Hepatic stellate cell (primary cell): ENCODE measurements at regions not wholly inside any gene's neighbourhood (a gene's known extent, or its start where the extent isn't known, plus 50 kb on each side); places are given as distances from the start of the nearest gene placed in this dataset.
"Not testable (repeated sequence)": the region's sequence is repeated elsewhere in the genome, so short reads cannot be mapped to it uniquely, and the experiment has no call there.

Experiments
- DNase-seq: peaks from one replicate; pipeline ENCODE4 v3.0.0; 2011; ENCODE audit warnings: low spot score

- no peak for DNase-seq
These were observed 127.2 kb downstream of the HS3ST3B1 start for GRCh38 chr17:14427900-14428647.

GRCh38 chr17:14423156-14423555, 122.3 kb downstream of the HS3ST3B1 start:
- not testable (repeated sequence) for DNase-seq

DNA sequence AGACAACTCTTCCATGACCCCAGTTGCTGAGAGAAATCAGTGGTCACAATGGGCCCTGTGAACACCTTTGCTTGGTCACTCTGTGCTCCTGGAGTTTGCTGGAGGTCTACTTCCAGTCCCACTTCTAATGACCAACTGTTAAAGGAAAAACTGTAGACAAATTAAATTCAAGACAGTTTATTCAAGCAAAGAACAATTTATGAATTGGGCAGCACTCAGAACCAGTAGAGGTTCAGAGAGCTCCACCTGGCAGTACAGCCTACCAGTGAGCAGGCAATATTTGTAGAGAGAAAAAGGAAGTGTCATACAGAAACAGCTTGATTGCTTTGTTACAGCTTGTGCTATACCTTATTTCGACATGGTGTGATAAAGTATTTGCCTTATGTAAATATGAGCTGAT, 116.5 kb downstream of the HS3ST3B1 start:
- DNase-seq: no peak

DNA sequence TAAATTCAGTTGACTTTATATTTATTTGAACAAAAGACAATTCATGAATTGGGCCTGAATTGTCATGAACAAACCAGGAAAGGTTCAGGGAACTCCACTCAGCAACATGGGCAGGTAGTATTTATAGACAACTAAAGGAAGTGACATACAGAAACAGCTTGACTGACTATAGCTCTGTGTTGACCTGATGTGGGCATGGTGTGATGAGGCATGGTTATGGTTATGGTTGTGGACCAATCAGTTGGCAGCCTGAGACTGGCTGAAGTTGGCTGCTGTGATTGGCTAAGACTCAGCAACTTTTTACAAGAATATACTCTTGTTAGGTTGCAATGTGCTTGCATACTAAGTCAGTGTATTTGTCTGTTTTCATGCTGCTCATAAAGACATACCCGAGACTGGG, 108.4 kb downstream of the HS3ST3B1 start:
- no peak for DNase-seq

DNA sequence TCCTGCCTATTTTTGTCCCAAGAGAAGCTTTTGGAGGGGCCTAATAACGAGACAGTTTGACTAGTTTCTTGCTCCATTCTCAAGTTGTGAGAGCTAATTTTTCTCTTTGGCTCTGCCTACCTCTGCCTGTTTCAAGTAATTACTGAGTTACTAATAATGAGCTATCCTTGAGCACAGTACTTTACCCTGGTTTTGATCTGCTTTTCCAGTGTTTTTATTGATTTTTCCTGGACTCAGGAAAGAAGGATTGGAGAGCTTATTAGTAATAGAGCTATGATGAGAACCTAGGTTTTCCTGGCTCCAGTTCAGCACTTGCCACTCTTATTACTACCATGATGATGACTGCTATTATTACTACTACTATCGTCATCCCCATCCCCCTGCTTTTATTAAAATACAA, 106.7 kb downstream of the HS3ST3B1 start:
- no peak for DNase-seq

DNA sequence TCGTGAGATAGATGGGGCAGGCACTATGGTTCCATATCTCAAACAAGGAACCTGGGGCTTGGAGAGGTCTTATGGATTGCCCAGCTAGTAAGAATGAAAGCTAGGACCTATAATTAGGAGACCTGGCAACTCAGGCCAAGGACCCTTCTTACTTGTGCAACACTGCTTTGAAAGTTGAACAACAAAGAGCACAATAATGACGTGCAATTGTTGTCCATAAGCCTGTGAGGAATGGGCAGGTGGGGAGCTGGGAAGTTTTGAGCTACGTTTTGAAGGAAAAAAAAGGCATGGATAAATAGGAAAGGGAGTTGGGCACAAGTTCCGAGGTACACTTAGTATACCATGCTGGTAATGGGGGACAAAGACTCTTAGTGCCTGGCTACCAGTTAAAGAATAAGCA, 104.3 kb downstream of the HS3ST3B1 start:
- no peak for DNase-seq
